ENCODE measurements at regions not wholly inside any gene's neighbourhood (a gene's known extent, or its start where the extent isn't known, plus 50 kb on each side); places are given as distances from the start of the nearest gene placed in this dataset.

DNA sequence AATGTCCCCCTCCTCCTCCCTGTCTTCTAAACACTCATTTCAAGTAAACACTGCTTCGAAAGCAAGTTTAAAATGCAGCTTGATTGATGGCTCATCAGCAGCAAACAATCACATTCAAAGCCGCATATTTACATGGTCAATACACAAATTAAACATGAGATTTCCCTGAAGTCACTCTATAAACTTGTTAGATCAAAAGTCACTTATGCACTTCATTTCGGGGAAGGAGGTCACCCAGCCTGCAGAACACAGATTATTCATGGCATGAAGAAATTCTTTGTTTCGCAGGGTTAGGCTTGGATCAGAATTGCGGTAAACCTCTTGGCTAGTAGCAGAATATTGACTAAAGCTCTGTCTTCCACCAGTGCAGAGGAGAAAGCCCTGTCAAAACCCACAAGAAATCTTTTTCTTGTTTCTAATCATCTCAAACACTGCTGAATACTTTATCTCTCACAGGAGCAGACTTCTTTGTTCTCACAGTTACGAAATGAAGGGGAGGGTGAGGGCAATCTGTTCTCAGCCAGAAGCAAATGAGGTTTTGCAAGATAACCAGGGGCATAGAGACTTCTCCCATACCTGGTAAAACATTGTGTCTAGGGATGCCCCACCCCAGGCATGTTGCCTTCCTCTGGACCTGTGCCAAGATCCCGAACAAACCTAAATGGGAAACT, 133.3 kb upstream of the CHL1 start:
- ATAC-seq = no peak
- no peak for TF ChIP-seq CTCF (IDR thresholded peaks at IDR 0.05)

GRCh38 chr3:69690-70089, 126.9 kb upstream of the CHL1 start:
- Histone ChIP-seq H3K4me3 (no peak overlapping the region), H3K9me3 (no peaks in the 10 kb centered on the region), H3K27ac (no peak overlapping the region), H3K36me3 (ENCODE audit: insufficient read depth in 1 of 2, low read depth in 1 of 2) (no peaks in the 10 kb centered on the region), H3K4me1 (no peaks in the 10 kb centered on the region), H3K27me3 (ENCODE audit: insufficient read depth in 3 of 3, low read length in 2 of 3) (no peaks in the 10 kb centered on the region)
- ATAC-seq (peak in 1 of 4 donors; percentile 71), DNase-seq (no peak)
- TF ChIP-seq CTCF (IDR thresholded peaks at IDR 0.05) = no peak
- intact Hi-C loops (cut with DNase I) = no loop called here
- 55 to 76% (median 58%) methylated on average over 1 of the region's 1 CpG for WGBS, 3 donors

More for the DNA sequence above, 133.3 kb upstream of the CHL1 start:
- Histone ChIP-seq H3K36me3 (ENCODE audit: insufficient read depth in 1 of 2, low read depth in 1 of 2) (no peaks in the 10 kb centered on the region), H3K27me3 (ENCODE audit: insufficient read depth in 3 of 3, low read length in 2 of 3) (no peaks in the 10 kb centered on the region), H3K27ac (no peak overlapping the region), H3K9me3 (no peaks in the 10 kb centered on the region), H3K4me1 (no peaks in the 10 kb centered on the region), H3K4me3 (no peak overlapping the region)
- intact Hi-C loops (cut with DNase I) = no loop called here
- 47 to 62% (median 54%) methylated on average over 7 of the region's 7 CpGs for WGBS, 3 donors
- DNase-seq = no peak

DNA sequence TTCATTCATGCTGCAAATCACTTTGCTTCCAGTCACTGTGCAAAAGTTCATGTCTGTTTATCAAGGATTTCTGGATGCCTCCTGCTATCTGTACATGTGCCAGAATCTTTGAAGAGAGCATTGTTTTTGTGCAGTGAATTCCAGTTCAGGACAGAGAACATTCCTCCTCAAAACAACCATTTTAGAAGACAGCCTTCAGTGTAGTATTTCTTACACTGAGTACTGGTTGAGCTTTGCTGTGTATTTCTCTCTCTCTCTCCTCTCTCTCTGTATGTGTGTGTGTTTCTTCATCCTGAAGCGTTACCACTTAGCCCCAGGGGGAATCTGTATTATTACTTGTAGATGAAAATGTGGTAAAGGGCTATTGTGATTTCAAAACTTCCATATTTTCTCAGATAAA, 123.8 kb upstream of the CHL1 start:
- no peak for TF ChIP-seq CTCF (IDR thresholded peaks at IDR 0.05)
- Histone ChIP-seq H3K36me3 (ENCODE audit: insufficient read depth in 1 of 2, low read depth in 1 of 2) (no peaks in the 10 kb centered on the region), H3K9me3 (no peaks in the 10 kb centered on the region), H3K27ac (peak overlapping the region; percentile 8), H3K4me3 (no peak overlapping the region), H3K4me1 (no peaks in the 10 kb centered on the region), H3K27me3 (ENCODE audit: insufficient read depth in 3 of 3, low read length in 2 of 3) (no peaks in the 10 kb centered on the region)
- WGBS, 3 donors = 12 to 45% (median 20%) methylated on average over 1 of the region's 1 CpG
- intact Hi-C loops (cut with DNase I) = no loop called here
- peak in 1 of 4 donors; percentile 63 for ATAC-seq
- DNase-seq = no peak

- Histone ChIP-seq H3K9me3 (no peaks in the 10 kb centered on the region), H3K4me1 (no peaks in the 10 kb centered on the region), H3K36me3 (ENCODE audit: insufficient read depth in 1 of 2, low read depth in 1 of 2) (no peaks in the 10 kb centered on the region), H3K27me3 (ENCODE audit: insufficient read depth in 3 of 3, low read length in 2 of 3) (no peaks in the 10 kb centered on the region), H3K4me3 (no peak overlapping the region), H3K27ac (peak overlapping the region; percentile 8)
- no peak for ATAC-seq
- DNase-seq = no peak
- intact Hi-C loops (cut with DNase I) = no loop called here
- no peak for TF ChIP-seq CTCF (IDR thresholded peaks at IDR 0.05)
- 11 to 19% (median 14%) methylated on average over 2 of the region's 2 CpGs for WGBS, 3 donors
These were observed 123.3 kb upstream of the CHL1 start for GRCh38 chr3:73271-73670.

GRCh38 chr3:74676-75243, 121.8 kb upstream of the CHL1 start:
- intact Hi-C loops (cut with DNase I) = no loop called here

More at GRCh38 chr3:74676-75243, 121.8 kb upstream of the CHL1 start:
- DNase-seq (no peak), ATAC-seq (peak in 1 of 4 donors; percentile 56)
- WGBS, 3 donors = 25 to 36% (median 35%) methylated on average over 3 of the region's 3 CpGs
- no peaks in the 10 kb centered on the region for H3K36me3 ChIP-seq (ENCODE audit: insufficient read depth in 1 of 2, low read depth in 1 of 2)
- no peak overlapping the region for H3K27ac ChIP-seq
- H3K4me1 ChIP-seq = no peaks in the 10 kb centered on the region
- no peak overlapping the region for H3K4me3 ChIP-seq
- no peaks in the 10 kb centered on the region for H3K27me3 ChIP-seq (ENCODE audit: insufficient read depth in 3 of 3, low read length in 2 of 3)
- H3K9me3 ChIP-seq = no peaks in the 10 kb centered on the region
- no peak for TF ChIP-seq CTCF (IDR thresholded peaks at IDR 0.05)
